ENCODE measurements at regions not wholly inside any gene's neighbourhood (a gene's known extent, or its start where the extent isn't known, plus 50 kb on each side); places are given as distances from the start of the nearest gene placed in this dataset.

DNA sequence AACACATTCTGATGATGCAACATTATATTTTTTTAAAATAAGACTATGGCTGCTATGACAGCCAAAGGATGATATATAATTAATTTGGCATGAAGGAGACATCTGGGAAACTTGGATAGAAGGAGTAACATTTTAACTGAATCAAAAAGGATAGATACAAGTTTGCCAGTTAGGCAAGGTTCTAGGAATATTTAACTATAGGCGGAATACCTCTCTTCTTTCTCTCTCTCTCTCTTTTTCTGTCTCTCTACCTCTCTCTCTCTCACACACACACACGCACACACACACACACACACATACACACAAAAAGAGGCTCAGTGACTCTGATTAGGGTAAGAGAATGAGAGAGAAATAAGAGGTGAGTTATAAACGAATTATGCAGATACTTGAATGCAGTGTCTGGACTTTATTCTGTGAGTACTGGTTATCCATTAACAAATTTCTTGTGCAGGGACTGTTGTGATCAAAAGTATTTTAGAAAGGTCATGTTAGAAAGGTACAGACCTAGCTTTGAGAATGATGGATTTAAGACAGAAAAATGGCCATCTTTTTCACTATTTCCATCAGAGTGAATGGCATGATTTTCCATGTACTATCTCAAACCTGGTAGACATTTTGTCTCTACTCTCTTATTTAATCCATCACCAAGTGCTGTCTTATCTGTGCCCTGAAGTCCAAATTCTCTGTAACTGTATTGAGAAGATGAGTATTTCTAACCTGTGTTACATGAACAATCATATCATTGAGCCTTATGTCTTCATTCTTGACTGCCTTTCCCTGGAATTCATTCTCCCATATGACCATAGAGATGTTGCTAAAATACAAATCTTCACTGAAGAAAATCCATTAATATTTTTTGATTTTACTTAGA lies 1106.9 kb upstream of the ADGRL4 start:
- H3K36me3 ChIP-seq (ENCODE audit: control insufficient read depth in 4 of 4, insufficient read depth in 3 of 4, low read depth in 1 of 4, low read length in 3 of 4): no peaks in the 10 kb centered on the region
- no peaks in the 10 kb centered on the region for H3K27me3 ChIP-seq (ENCODE audit: control insufficient read depth in 4 of 4, insufficient read depth in 4 of 4, low read length in 3 of 4)
- WGBS: 39% methylated on average over 3 of the region's 3 CpGs
- peak overlapping the region in 1 of 2 donors; percentile 67 for H3K9ac ChIP-seq (ENCODE audit: low read depth in 1 of 2, low read length in 2 of 2)
- no peak for DNase-seq (ENCODE audit: low spot score)
- peak overlapping the region; percentile 15 to 24 (median 18) for H3K4me3 ChIP-seq (ENCODE audit: low read depth in 1 of 3, low read length in 3 of 3)
- peaks cover 0 to 10% (median 2%) of the 10 kb centered on the region in 4 donors for H3K4me1 ChIP-seq (ENCODE audit: control insufficient read depth in 4 of 4, insufficient read depth in 4 of 4, low read length in 3 of 4)
- peaks cover 0 to 10% (median under 1%) of the 10 kb centered on the region in 4 donors for H3K9me3 ChIP-seq (ENCODE audit: control insufficient read depth in 4 of 4, low read length in 3 of 4)
- peak; percentile 37 for TF ChIP-seq HNF4G (IDR thresholded peaks at IDR 0.05)
- no peak for TF ChIP-seq JUND (IDR thresholded peaks at IDR 0.05)
- TF ChIP-seq RXRA (IDR thresholded peaks at IDR 0.05): peak in 1 of 2 donors; percentile 58
- TF ChIP-seq RAD21 (IDR thresholded peaks at IDR 0.05): peak; percentile 15 to 26
- peak; percentile 43 for TF ChIP-seq YY1 (IDR thresholded peaks at IDR 0.05)
- TF ChIP-seq HNF4A (conservative IDR thresholded peaks at IDR 0.05): peak; percentile 82 to 85
- TF ChIP-seq REST (IDR thresholded peaks at IDR 0.05): peak; percentile 48
- TF ChIP-seq, protein P1, sequence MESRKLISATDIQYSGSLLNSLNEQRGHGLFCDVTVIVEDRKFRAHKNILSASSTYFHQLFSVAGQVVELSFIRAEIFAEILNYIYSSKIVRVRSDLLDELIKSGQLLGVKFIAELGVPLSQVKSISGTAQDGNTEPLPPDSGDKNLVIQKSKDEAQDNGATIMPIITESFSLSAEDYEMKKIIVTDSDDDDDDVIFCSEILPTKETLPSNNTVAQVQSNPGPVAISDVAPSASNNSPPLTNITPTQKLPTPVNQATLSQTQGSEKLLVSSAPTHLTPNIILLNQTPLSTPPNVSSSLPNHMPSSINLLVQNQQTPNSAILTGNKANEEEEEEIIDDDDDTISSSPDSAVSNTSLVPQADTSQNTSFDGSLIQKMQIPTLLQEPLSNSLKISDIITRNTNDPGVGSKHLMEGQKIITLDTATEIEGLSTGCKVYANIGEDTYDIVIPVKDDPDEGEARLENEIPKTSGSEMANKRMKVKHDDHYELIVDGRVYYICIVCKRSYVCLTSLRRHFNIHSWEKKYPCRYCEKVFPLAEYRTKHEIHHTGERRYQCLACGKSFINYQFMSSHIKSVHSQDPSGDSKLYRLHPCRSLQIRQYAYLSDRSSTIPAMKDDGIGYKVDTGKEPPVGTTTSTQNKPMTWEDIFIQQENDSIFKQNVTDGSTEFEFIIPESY (IDR thresholded peaks at IDR 0.05): no peak
- TF ChIP-seq, protein P2, sequence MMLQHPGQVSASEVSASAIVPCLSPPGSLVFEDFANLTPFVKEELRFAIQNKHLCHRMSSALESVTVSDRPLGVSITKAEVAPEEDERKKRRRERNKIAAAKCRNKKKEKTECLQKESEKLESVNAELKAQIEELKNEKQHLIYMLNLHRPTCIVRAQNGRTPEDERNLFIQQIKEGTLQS (IDR thresholded peaks at IDR 0.05): peak; percentile 18
- TF ChIP-seq FOXA1 (IDR thresholded peaks at IDR 0.05): no peak
- TF ChIP-seq NR2F2 (IDR thresholded peaks at IDR 0.05): no peak
- TF ChIP-seq SP1 (IDR thresholded peaks at IDR 0.05): peak; percentile 88
- peak overlapping the region; percentile 3 to 28 for H3K27ac ChIP-seq (ENCODE audit: low read depth in 1 of 2, low read length in 2 of 2)

- no peak for DNase-seq (ENCODE audit: low spot score)
- Histone ChIP-seq H3K9ac (ENCODE audit: low read depth in 1 of 2, low read length in 2 of 2) (no peak overlapping the region), H3K27me3 (ENCODE audit: control insufficient read depth in 4 of 4, insufficient read depth in 4 of 4, low read length in 3 of 4) (no peaks in the 10 kb centered on the region), H3K36me3 (ENCODE audit: control insufficient read depth in 4 of 4, insufficient read depth in 3 of 4, low read depth in 1 of 4, low read length in 3 of 4) (no peaks in the 10 kb centered on the region), H3K27ac (ENCODE audit: low read depth in 1 of 2, low read length in 2 of 2) (no peak overlapping the region), H3K9me3 (ENCODE audit: control insufficient read depth in 4 of 4, low read length in 3 of 4) (peaks cover 0 to 5% (median 2%) of the 10 kb centered on the region in 4 donors), H3K4me3 (ENCODE audit: low read depth in 1 of 3, low read length in 3 of 3) (no peak overlapping the region), H3K4me1 (ENCODE audit: control insufficient read depth in 4 of 4, insufficient read depth in 4 of 4, low read length in 3 of 4) (peaks cover 0 to 5% (median 0%) of the 10 kb centered on the region in 4 donors)
- 91% methylated on average over 2 of the region's 2 CpGs for WGBS
- no peak for TF ChIP-seq JUND (IDR thresholded peaks at IDR 0.05)
- TF ChIP-seq HNF4A (conservative IDR thresholded peaks at IDR 0.05): no peak
- no peak for TF ChIP-seq RAD21 (IDR thresholded peaks at IDR 0.05)
- no peak for TF ChIP-seq TAF1 (conservative IDR thresholded peaks at IDR 0.05)
- no peak for TF ChIP-seq HNF4G (IDR thresholded peaks at IDR 0.05)
- no peak for TF ChIP-seq NR2F2 (IDR thresholded peaks at IDR 0.05)
- TF ChIP-seq, protein P3, sequence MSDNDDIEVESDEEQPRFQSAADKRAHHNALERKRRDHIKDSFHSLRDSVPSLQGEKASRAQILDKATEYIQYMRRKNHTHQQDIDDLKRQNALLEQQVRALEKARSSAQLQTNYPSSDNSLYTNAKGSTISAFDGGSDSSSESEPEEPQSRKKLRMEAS (IDR thresholded peaks at IDR 0.05): no peak
- no peak for TF ChIP-seq FOXA2 (IDR thresholded peaks at IDR 0.05)
- TF ChIP-seq, protein P1 (IDR thresholded peaks at IDR 0.05): no peak
- TF ChIP-seq, protein P2 (IDR thresholded peaks at IDR 0.05): no peak
- TF ChIP-seq CTCF (IDR thresholded peaks at IDR 0.05; ENCODE audit: low read depth, low read length, missing input control): no peak
- TF ChIP-seq EGR1 (IDR thresholded peaks at IDR 0.05; ENCODE audit: low read depth in 2 of 2): no peak
- TF ChIP-seq GABPA (IDR thresholded peaks at IDR 0.05 in 1 of 2, conservative IDR thresholded peaks at IDR 0.05 in 1 of 2): no peak
Observed at GRCh38 chr1:80101159-80101558, 1094.6 kb upstream of the ADGRL4 start.

Data from liver (tissue), 8 donors.